GM23338 (cell line): ENCODE measurements at regions not wholly inside any gene's neighbourhood (a gene's known extent, or its start where the extent isn't known, plus 50 kb on each side); places are given as distances from the start of the nearest gene placed in this dataset.

Experiments used
- ATAC-seq: fragments of 200-7000 bp; cut with Tn5 transposase; 3 replicates; pipeline ENCODE4 v1.9.1; 2020
- DNase-seq: peaks from one replicate; pipeline ENCODE4 v3.0.0-alpha.2; 2015; ENCODE audit warnings: low spot score
- H2AFZ ChIP-seq: fragments of 200-600 bp; sonication (generic); 2 replicates; pipeline ENCODE4 v1.8.0; 2016; ENCODE audit warnings: antibody characterized with exemption, mild to moderate bottlenecking, moderate library complexity
- H3F3A ChIP-seq: fragments of 200-600 bp; sonication (generic); replicated peaks from 2 replicates; pipeline ENCODE4 v1.8.0; 2017; ENCODE audit warnings: antibody characterized with exemption, mixed run types, low read depth
- H3K27ac ChIP-seq: fragments of 200-600 bp; sonication (generic); 2 replicates; pipeline ENCODE4 v1.6.1; 2016; ENCODE audit warnings: low read depth
- H3K27me3 ChIP-seq: fragments of 200-600 bp; sonication (generic); 2 replicates; pipeline ENCODE4 v1.8.0; 2016; ENCODE audit warnings: mild to moderate bottlenecking, mixed run types, moderate library complexity; ENCODE audit not compliant: insufficient read depth
- H3K36me3 ChIP-seq: fragments of 200-600 bp; sonication (generic); 2 replicates; pipeline ENCODE4 v1.8.0; 2016; ENCODE audit warnings: mild to moderate bottlenecking; ENCODE audit not compliant: insufficient read depth
- H3K4me1 ChIP-seq: fragments of 200-600 bp; sonication (generic); 2 replicates; pipeline ENCODE4 v1.8.0; 2016; ENCODE audit warnings: mild to moderate bottlenecking, moderate library complexity; ENCODE audit not compliant: insufficient read depth
- H3K4me2 ChIP-seq: fragments of 200-600 bp; sonication (generic); 2 replicates; pipeline ENCODE4 v1.7.1; 2017; ENCODE audit warnings: mixed run types
- H3K4me3 ChIP-seq: fragments of 200-600 bp; sonication (generic); 2 replicates; pipeline ENCODE4 v1.6.1; 2016; ENCODE audit warnings: mixed run types
- H3K79me2 ChIP-seq: fragments of 200-600 bp; sonication (generic); replicated peaks from 2 replicates; pipeline ENCODE4 v1.8.0; 2017; ENCODE audit warnings: mild to moderate bottlenecking; ENCODE audit not compliant: insufficient read depth
- H3K9me2 ChIP-seq: fragments of 200-600 bp; sonication (generic); 2 replicates; pipeline ENCODE4 v1.8.0; 2017; ENCODE audit not compliant: insufficient read depth
- H4K20me1 ChIP-seq: fragments of 200-600 bp; sonication (generic); replicated peaks from 2 replicates; pipeline ENCODE4 v1.8.0; 2017; ENCODE audit warnings: mild to moderate bottlenecking; ENCODE audit not compliant: insufficient read depth
- H3K27ac Mint-ChIP-seq: 2 replicates; pipeline ENCODE4 v1.8.0; 2020; ENCODE audit warnings: inconsistent platforms, mild to moderate bottlenecking, moderate library complexity, mixed read lengths
- H3K27me3 Mint-ChIP-seq: 3 replicates; pipeline ENCODE4 v1.8.0; 2022; ENCODE audit warnings: low read depth, mild to moderate bottlenecking, moderate library complexity, mixed read lengths, inconsistent platforms; ENCODE audit not compliant: insufficient read depth, poor library complexity
- H3K36me3 Mint-ChIP-seq: 3 replicates; pipeline ENCODE4 v1.8.0; 2021; ENCODE audit warnings: low read depth, mild to moderate bottlenecking, inconsistent platforms, moderate library complexity, mixed read lengths
- H3K4me1 Mint-ChIP-seq: 3 replicates; pipeline ENCODE4 v1.8.0; 2020; ENCODE audit warnings: mild to moderate bottlenecking, inconsistent platforms, mixed read lengths
- H3K4me3 Mint-ChIP-seq: 3 replicates; pipeline ENCODE4 v1.8.0; 2021; ENCODE audit warnings: moderate library complexity, mild to moderate bottlenecking, inconsistent platforms, mixed read lengths
- H3K9me3 Mint-ChIP-seq: 3 replicates; pipeline ENCODE4 v1.8.0; 2020; ENCODE audit warnings: moderate library complexity, mild to moderate bottlenecking, inconsistent platforms, mixed read lengths
- EZH2 ChIP-seq: fragments of 200-600 bp; sonication (generic); IDR thresholded peaks from one replicate; pipeline ENCODE4 v1.8.0; 2017; ENCODE audit warnings: antibody characterized with exemption, mild to moderate bottlenecking, low read depth; ENCODE audit not compliant: unreplicated experiment
- EZH2phosphoT487 ChIP-seq: fragments of 200-600 bp; sonication (generic); IDR thresholded peaks from one replicate; pipeline ENCODE4 v1.8.1; 2018; ENCODE audit warnings: antibody characterized with exemption; ENCODE audit not compliant: unreplicated experiment
- JUNB ChIP-seq: IDR thresholded peaks from one replicate; pipeline ENCODE4 v1.6.1; 2016; ENCODE audit warnings: antibody characterized with exemption; ENCODE audit not compliant: unreplicated experiment
- NANOG ChIP-seq: IDR thresholded peaks from 2 replicates; pipeline ENCODE4 v1.6.1; 2016; ENCODE audit warnings: antibody characterized with exemption, borderline replicate concordance
- REST ChIP-seq: IDR thresholded peaks from one replicate; pipeline ENCODE4 v1.6.1; 2018; ENCODE audit warnings: antibody characterized with exemption; ENCODE audit not compliant: unreplicated experiment
- STAT1 ChIP-seq: IDR thresholded peaks from one replicate; pipeline ENCODE4 v1.6.1; 2016; ENCODE audit warnings: antibody characterized with exemption; ENCODE audit not compliant: unreplicated experiment
- ZNF114 ChIP-seq: fragments of 250-450 bp; sonication (Bioruptor Pico); IDR thresholded peaks from 2 replicates; pipeline ENCODE4 v1.5.0; 2020; ENCODE audit warnings: mild to moderate bottlenecking, moderate library complexity
- ZNF331 ChIP-seq: fragments of 250-450 bp; sonication (Bioruptor Pico); IDR thresholded peaks from 2 replicates; pipeline ENCODE4 v1.5.0; 2020; ENCODE audit warnings: low read depth, mild to moderate bottlenecking, moderate library complexity
- ZNF462 ChIP-seq: fragments of 250-450 bp; sonication (Bioruptor Pico); IDR thresholded peaks from 2 replicates; pipeline ENCODE4 v1.5.0; 2020; ENCODE audit warnings: mild to moderate bottlenecking, moderate library complexity
- TF ChIP-seq, protein P1 (sequence below), 2 experiments: fragments of 200-600 bp in 1 of 2; sonication (generic) in 1 of 2; conservative IDR thresholded peaks; 2 replicates each; pipeline versions ENCODE4 v1.5.1 to v1.6.1; 2016 to 2017; ENCODE audit warnings: antibody characterized with exemption in 2 of 2, low read depth in 2 of 2, mild to moderate bottlenecking in 2 of 2, moderate library complexity in 1 of 2
- TF ChIP-seq, protein P2 (sequence below): IDR thresholded peaks from 2 replicates; pipeline ENCODE4 v1.6.1; 2016; ENCODE audit warnings: antibody characterized with exemption

DNA sequence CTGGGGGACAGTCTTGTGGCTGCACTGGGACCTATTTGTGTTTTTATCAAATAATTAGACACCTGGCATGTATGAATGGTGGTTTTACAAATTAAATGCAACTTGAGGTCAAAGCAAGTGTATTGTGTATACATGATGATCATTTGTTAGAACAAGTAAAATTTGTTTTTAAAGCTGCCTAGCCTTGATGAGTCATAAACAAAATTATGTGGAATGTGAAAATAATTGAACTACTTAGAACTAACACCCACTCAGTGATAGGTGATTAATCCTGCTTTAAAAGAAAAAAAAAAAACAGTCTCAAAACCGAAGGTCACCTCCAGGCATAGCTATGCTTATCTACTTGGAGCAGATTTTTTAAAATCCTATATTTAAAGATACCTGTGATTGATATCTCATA, 770.3 kb upstream of the SLITRK5 start:
- Histone ChIP-seq H3K4me2 (no peak overlapping the region), H3F3A (no peaks in the 10 kb centered on the region), H3K4me1 (no peaks in the 10 kb centered on the region), H2AFZ (no peak overlapping the region), H3K4me3 (no peak overlapping the region), H3K36me3 (no peaks in the 10 kb centered on the region), H3K9me2 (no peaks in the 10 kb centered on the region), H3K27ac (no peak overlapping the region), H3K27me3 (no peaks in the 10 kb centered on the region), H3K79me2 (no peaks in the 10 kb centered on the region), H4K20me1 (no peaks in the 10 kb centered on the region)
- DNase-seq = no peak
- Mint-ChIP-seq H3K27ac (no peak overlapping the region), H3K27me3 (peaks cover 2% of the 10 kb centered on the region), H3K4me1 (peaks cover 3% of the 10 kb centered on the region; the same call in 2 of the 3 replicates), H3K4me3 (no peak overlapping the region), H3K36me3 (no peaks in the 10 kb centered on the region), H3K9me3 (peaks cover 5% of the 10 kb centered on the region; the same call in 2 of the 3 replicates)
- TF ChIP-seq, protein P1, sequence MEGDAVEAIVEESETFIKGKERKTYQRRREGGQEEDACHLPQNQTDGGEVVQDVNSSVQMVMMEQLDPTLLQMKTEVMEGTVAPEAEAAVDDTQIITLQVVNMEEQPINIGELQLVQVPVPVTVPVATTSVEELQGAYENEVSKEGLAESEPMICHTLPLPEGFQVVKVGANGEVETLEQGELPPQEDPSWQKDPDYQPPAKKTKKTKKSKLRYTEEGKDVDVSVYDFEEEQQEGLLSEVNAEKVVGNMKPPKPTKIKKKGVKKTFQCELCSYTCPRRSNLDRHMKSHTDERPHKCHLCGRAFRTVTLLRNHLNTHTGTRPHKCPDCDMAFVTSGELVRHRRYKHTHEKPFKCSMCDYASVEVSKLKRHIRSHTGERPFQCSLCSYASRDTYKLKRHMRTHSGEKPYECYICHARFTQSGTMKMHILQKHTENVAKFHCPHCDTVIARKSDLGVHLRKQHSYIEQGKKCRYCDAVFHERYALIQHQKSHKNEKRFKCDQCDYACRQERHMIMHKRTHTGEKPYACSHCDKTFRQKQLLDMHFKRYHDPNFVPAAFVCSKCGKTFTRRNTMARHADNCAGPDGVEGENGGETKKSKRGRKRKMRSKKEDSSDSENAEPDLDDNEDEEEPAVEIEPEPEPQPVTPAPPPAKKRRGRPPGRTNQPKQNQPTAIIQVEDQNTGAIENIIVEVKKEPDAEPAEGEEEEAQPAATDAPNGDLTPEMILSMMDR (conservative IDR thresholded peaks at IDR 0.05; ENCODE audit: low read depth in 2 of 2) = no peak
- TF ChIP-seq NANOG (no peak), ZNF331 (no peak), REST (no peak), ZNF462 (CRISPR knock-in tag) (no peak), EZH2phosphoT487 (no peak), ZNF114 (CRISPR knock-in tag) (no peak), EZH2 (no peak), JUNB (no peak), STAT1 (no peak)
- TF ChIP-seq, protein P2, sequence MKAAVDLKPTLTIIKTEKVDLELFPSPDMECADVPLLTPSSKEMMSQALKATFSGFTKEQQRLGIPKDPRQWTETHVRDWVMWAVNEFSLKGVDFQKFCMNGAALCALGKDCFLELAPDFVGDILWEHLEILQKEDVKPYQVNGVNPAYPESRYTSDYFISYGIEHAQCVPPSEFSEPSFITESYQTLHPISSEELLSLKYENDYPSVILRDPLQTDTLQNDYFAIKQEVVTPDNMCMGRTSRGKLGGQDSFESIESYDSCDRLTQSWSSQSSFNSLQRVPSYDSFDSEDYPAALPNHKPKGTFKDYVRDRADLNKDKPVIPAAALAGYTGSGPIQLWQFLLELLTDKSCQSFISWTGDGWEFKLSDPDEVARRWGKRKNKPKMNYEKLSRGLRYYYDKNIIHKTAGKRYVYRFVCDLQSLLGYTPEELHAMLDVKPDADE = no peak
- ATAC-seq = no peak
